GM12878 (cell line): ENCODE measurements at regions not wholly inside any gene's neighbourhood (a gene's known extent, or its start where the extent isn't known, plus 50 kb on each side); places are given as distances from the start of the nearest gene placed in this dataset.

ENCODE experiments used
- BCLAF1 ChIP-seq: fragments of 450-650 bp; IDR thresholded peaks from 2 replicates; pipeline ENCODE4 v1.6.1; 2017; ENCODE audit warnings: antibody characterized with exemption, mild to moderate bottlenecking, moderate library complexity
- CHD1 ChIP-seq: IDR thresholded peaks from 2 replicates; pipeline ENCODE4 v1.6.1; 2012; ENCODE audit warnings: low read depth, low read length, improper control_type of control experiment
- EP300 ChIP-seq, 2 experiments: fragments of 150-350 bp in 1 of 2; IDR thresholded peaks; 2 replicates each; pipeline ENCODE4 v1.6.1; 2011 to 2012; ENCODE audit warnings: low read depth in 2 of 2, low read length in 2 of 2, borderline replicate concordance in 1 of 2, improper control_type of control experiment in 1 of 2, inconsistent platforms in 1 of 2; ENCODE audit not compliant: control insufficient read depth in 1 of 2
- NKRF ChIP-seq: fragments of 450-650 bp; conservative IDR thresholded peaks from 2 replicates; pipeline ENCODE4 v1.6.1; 2017; ENCODE audit warnings: mild to moderate bottlenecking, moderate library complexity
- POLR2A ChIP-seq: IDR thresholded peaks from 2 replicates; pipeline ENCODE4 v1.6.1; 2011; ENCODE audit warnings: low read depth, mild to moderate bottlenecking, low read length

GRCh38 chr14:83485591-83485990 is 1951.9 kb upstream of the SEL1L start:
- no peak for TF ChIP-seq CHD1
- TF ChIP-seq EP300 (IDR thresholded peaks at IDR 0.05; ENCODE audit: borderline replicate concordance in 1 of 2, control insufficient read depth in 1 of 2, low read depth in 2 of 2, low read length in 2 of 2) = no peak
- TF ChIP-seq POLR2A = no peak
- no peak for TF ChIP-seq BCLAF1
- TF ChIP-seq NKRF = no peak
